Spleen (tissue), 7 donors: ENCODE measurements at regions not wholly inside any gene's neighbourhood (a gene's known extent, or its start where the extent isn't known, plus 50 kb on each side); places are given as distances from the start of the nearest gene placed in this dataset.

Experiments used
- POLR2A ChIP-seq, 3 donors: fragments of 450-650 bp; IDR thresholded peaks; one replicate each; pipeline ENCODE4 v1.5.1; 2017; ENCODE audit warnings: antibody characterized with exemption in 3 of 3, mild to moderate bottlenecking in 1 of 3
- POLR2AphosphoS5 ChIP-seq, 3 donors: sonication (generic); formaldehyde crosslinking; IDR thresholded peaks; one replicate each; pipeline ENCODE4 v1.5.1; 2017; ENCODE audit warnings: antibody characterized with exemption in 3 of 3
- TF ChIP-seq, protein P1 (sequence below), 11 experiments: fragments of 200-600 bp in 7 of 11; fragments of 450-650 bp in 4 of 11; sonication (generic) in 4 of 11; IDR thresholded peaks in 8 of 11; conservative IDR thresholded peaks in 3 of 11; 1 replicate in 7 of 11; 2 replicates in 4 of 11; pipeline versions ENCODE4 v1.4.0 to v1.8.0; 2016 to 2021; ENCODE audit warnings: antibody characterized with exemption in 11 of 11, inconsistent platforms in 4 of 11, mild to moderate bottlenecking in 1 of 11
- donor health status: DM: no; HTN: no; CAD: no; lungs with moderate emphysema.
- donor health status: DM: no; HTN: no; CAD: no.
- donor health status: DM: no; HTN: no; CAD: no.

DNA sequence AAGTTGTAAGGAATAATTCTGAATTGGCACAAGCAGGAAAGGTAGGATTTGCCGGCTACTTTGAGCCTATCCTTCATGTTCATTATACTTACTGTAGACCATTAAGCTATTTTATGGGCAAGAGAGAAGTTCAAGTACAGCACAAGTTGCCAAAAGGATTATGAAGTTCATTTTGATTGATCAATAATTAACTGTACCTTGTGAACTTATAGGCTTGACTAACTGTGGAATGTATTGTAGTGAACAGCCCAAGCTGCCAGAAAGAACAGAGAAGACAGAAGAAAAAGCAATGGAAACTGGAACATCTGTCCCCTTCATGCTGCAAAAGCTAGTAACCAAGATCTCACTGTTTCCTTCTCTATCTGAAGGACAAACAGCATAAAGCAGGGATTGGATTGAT, 810.1 kb upstream of the ZEB2 start:
- TF ChIP-seq, protein P1, sequence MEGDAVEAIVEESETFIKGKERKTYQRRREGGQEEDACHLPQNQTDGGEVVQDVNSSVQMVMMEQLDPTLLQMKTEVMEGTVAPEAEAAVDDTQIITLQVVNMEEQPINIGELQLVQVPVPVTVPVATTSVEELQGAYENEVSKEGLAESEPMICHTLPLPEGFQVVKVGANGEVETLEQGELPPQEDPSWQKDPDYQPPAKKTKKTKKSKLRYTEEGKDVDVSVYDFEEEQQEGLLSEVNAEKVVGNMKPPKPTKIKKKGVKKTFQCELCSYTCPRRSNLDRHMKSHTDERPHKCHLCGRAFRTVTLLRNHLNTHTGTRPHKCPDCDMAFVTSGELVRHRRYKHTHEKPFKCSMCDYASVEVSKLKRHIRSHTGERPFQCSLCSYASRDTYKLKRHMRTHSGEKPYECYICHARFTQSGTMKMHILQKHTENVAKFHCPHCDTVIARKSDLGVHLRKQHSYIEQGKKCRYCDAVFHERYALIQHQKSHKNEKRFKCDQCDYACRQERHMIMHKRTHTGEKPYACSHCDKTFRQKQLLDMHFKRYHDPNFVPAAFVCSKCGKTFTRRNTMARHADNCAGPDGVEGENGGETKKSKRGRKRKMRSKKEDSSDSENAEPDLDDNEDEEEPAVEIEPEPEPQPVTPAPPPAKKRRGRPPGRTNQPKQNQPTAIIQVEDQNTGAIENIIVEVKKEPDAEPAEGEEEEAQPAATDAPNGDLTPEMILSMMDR (IDR thresholded peaks at IDR 0.05 in 8 of 11, conservative IDR thresholded peaks at IDR 0.05 in 3 of 11) = no peak
- TF ChIP-seq POLR2A (IDR thresholded peaks at IDR 0.05) (no peak), POLR2AphosphoS5 (IDR thresholded peaks at IDR 0.05) (no peak)
